HG02678 (cell line): ENCODE measurements at regions not wholly inside any gene's neighbourhood (a gene's known extent, or its start where the extent isn't known, plus 50 kb on each side); places are given as distances from the start of the nearest gene placed in this dataset.
"Not testable (repeated sequence)": the region's sequence is repeated elsewhere in the genome, so short reads cannot be mapped to it uniquely, and the experiment has no call there.

Experiments used
- ATAC-seq: cut with Tn5 transposase; IDR thresholded peaks from one replicate; pipeline ENCODE4 v1.9.1; 2021; ENCODE audit warnings: mild to moderate bottlenecking, moderate library complexity; ENCODE audit not compliant: unreplicated experiment

DNA sequence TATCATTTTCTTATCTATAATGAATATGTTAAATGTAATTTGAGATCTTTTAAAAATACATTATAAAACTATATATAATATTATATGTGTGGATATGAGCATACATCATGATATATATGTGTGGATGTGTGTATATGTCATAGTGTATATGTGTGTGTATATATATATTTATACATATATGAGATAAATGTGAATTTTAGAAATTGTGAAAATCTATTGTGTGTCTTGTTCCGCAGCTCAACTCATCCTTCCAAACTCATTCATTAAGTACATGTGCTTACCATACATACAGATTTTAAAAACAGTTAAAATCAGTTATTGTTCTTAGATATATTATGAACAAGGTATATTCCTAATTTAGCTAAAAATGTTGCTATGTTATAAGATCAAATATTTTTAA lies 435.2 kb upstream of the MIR17HG start:
- no peak for ATAC-seq

DNA sequence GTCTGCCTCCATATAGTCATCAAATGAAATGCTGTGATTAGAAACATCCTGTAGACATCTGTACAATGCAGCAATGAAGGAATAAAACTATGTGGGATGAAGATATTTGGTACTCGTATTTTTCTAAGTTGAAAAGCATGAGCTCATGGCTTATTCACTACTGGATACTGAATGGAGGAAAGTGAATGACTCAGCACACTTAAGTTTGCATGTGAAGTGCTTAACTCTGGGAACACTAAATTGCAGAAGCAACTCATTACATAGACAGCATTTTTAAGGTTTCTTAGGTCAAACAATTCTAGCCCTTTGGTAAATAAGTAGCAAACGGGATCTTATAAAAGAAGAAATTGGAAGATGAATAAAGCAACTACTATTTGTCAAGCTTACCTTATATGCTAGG lies 429.0 kb upstream of the MIR17HG start:
- ATAC-seq = no peak

DNA sequence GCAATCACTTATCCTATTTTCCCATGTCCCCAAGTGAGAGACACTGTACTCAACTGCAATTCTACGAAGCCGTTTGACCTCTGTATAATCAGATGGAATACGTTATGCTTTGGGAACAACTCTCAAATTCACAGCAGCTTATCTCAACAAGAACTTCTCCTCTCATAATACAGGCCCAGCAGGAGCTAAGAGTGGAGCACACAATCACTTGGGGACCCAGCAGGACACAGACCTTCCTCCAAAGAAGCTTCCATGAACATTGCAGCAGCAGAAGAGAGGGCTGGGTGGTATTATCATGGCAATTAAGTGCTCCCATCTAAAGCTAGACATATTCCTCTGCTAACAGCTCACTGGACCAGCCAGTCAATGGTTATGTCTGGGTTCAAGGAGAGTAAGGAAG lies 428.3 kb upstream of the MIR17HG start:
- ATAC-seq = no peak

DNA sequence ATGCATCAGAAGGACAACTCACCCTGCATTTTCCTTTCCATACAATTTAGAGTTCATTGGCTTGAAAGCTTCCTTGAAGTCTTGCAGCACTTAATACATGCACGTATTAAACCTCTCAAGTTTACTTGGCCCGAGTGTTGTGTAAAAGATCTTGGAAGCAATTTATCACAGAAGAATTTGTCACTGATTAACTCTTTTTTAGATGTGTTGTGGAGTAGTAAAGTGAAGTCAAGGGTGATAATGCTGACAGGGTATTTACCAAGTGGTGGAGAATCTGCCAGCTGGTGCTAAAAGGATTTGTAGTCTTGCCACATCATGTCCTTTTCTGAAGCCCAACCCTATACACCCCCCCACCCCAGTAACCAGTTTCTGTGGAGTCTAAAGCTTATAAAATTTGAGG lies 421.0 kb upstream of the MIR17HG start:
- no peak for ATAC-seq

DNA sequence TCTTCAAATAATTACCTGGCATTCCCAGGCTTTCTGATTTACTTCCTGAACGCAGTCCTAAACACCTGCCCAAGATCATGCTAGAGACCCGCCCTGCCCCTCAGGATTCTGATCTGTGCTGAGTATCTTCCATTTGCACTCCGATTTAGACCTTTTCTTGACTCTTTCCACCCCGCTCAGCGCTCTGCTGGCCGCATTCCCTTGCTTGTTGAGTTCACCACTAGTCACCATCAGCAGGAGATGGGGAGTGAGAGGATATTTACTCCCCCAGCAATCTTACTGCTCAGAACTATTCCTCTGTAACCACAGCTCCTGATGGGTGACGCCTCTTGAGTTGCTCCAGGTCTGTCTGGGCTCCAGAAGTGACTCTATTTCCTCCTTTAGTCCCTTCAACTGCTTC lies 419.4 kb upstream of the MIR17HG start:
- no peak for ATAC-seq

GRCh38 chr13:90933097-90933826 lies 414.2 kb upstream of the MIR17HG start:
- ATAC-seq = no peak

DNA sequence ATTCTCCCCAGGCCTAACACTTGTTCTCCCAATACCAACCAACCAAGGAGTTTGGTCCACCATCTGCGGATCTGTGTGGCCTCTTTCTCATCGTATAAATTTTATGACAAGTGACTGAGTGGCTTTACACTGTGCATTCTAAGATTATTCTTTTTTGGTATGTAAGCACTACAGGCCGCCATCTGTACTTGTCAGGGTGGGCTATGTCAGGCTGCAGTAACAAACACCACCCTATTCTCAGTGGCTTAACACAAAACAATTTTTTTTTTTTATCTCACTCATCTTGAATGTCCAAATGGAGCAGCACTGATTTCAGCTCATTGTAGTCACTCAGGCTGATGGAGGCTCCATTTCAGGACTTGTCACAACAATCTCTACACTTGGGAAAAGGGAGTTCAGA lies 412.7 kb upstream of the MIR17HG start:
- no peak for ATAC-seq

DNA sequence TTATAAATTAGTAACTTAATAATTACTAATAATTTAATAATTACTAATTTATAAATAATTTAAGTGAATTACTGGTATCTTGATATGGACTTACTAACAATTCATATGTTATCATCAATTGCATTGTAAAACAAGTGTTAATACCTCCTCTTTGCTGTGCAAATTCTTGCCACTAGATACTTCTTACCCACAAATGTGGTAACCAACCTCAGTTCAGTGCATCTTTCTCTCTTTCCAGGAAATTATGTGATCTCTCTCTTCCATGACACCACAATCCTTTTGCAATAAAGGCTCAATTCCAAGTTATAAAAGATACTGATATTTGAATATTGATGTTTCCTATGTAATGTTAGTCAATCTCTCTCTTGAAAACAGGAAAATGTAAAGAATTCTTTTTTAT lies 408.6 kb upstream of the MIR17HG start:
- ATAC-seq = no peak

- no peak for ATAC-seq
Observed at GRCh38 chr13:90943946-90944345, 403.5 kb upstream of the MIR17HG start.

DNA sequence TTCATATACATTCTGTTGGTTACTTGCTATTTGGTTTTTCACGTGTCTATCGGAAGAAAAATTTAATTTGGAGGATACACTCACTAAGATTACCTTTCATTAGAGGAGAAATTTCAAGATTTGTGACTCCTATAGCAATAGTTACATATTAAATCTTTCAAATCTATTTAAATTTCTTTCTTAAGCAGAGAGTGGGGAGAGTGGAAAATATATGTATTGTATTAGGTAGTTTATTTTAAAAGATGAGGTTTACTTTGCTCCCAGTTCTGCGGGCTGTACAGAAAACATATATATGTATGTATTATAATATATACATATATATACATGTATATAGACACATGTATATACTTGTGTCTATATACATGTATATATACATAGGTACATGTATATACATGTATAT lies 402.3 kb upstream of the MIR17HG start:
- ATAC-seq = not testable (repeated sequence)

GRCh38 chr13:90946125-90946524 lies 401.4 kb upstream of the MIR17HG start:
- not testable (repeated sequence) for ATAC-seq

DNA sequence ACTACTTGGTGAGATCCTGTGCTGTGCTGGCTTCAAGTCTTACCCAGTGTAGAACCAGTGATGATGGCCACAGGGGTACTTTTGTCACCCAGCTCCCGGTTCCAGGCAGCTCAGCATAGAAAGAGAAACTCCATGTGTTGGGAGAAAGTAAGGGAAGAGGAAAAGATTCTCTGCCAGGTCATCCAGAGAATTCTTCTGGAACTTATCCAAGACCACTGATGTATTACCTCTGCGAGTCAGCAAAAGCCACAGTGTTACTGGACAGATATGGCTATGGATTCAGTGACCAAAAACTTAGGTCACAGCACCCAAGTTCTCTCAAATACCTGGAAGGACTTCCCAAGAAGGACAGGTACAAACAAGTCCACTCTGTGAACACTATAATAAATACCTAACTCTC lies 399.5 kb upstream of the MIR17HG start:
- ATAC-seq = no peak

- ATAC-seq = no peak
Observed at GRCh38 chr13:90950160-90950559, 397.3 kb upstream of the MIR17HG start.

- ATAC-seq = no peak
Observed at GRCh38 chr13:90951663-90952062, 395.8 kb upstream of the MIR17HG start.

- no peak for ATAC-seq
Observed at GRCh38 chr13:90952326-90952725, 395.2 kb upstream of the MIR17HG start.

DNA sequence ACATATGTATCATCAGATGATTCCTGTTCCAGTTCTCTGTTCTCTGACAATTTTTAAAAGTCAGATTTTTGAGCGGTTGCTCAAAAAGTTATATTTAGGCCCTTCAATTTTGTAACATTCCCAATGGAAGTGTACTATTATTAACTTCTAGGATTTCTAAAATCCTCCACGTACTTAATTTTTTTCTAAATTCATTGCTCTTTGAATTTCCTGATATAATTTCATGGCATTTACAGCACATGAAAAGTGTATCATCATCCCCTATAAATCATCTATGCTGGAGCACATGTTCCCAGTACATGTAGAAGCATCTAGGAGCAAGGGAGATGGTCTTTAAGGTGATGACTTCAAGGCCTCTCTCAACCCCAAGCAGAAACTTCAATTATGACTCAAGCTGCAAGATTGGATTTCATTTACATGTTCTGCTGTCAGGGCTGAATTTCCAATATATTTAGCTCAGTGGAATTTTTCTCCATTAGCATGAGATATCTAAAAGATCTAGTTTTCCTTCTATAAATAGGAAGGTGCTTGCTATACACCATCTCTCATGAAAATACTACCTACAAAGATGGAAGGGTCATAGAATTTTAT lies 392.8 kb upstream of the MIR17HG start:
- ATAC-seq = no peak

DNA sequence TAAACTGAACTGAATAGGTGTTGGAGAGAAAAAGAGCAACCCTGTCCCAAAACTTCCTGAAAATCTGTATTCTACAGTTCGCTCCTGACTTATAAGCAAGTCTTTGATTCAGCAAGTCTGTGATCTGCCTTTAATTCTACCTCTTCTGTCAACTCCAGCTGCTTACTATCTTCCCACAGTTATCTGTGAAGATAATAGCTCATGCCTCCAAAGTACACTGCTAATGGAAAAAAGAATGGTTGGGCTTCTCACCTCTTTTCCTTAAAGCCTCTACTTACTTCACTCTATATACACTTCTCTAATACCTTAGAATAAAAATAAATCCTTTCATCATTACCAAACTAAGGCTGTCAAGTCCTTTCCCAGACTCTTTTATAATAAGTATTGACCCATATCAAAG lies 391.5 kb upstream of the MIR17HG start:
- ATAC-seq = no peak

GRCh38 chr13:90958866-90959265 lies 388.6 kb upstream of the MIR17HG start:
- no peak for ATAC-seq

DNA sequence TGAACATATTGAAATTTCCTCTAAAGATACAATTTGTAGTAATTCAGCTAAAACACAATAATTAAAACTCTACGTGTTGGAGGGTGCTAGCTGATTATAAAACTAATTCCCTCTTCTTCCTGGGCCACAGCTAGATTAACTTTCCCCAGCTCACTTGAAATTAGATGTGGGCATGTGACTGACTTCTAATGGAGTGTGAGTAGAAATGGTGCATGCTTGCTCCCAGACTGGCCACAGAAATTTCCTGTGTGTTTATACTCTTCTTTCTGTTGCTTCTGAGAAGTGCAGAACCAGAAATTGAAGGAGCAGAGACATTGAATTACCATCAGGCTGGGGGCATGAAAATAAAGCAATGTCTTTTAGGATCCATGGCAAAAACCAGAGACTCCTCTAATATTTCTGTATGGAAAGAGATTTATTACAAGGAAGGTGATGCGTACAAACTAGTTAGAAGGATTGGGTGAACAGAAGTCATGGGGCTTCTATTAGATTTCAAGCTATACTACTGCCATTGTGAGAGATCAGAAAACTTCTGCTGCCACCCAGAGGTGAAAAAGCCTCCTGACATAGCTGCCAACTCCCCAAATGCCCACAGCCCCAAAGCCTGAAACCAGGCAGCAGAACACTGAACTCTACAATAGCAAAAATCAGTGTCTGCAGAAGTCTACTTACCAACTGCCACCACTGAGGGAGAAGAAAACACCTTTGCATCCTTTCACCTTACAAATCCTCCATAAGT lies 379.2 kb upstream of the MIR17HG start:
- no peak for ATAC-seq

DNA sequence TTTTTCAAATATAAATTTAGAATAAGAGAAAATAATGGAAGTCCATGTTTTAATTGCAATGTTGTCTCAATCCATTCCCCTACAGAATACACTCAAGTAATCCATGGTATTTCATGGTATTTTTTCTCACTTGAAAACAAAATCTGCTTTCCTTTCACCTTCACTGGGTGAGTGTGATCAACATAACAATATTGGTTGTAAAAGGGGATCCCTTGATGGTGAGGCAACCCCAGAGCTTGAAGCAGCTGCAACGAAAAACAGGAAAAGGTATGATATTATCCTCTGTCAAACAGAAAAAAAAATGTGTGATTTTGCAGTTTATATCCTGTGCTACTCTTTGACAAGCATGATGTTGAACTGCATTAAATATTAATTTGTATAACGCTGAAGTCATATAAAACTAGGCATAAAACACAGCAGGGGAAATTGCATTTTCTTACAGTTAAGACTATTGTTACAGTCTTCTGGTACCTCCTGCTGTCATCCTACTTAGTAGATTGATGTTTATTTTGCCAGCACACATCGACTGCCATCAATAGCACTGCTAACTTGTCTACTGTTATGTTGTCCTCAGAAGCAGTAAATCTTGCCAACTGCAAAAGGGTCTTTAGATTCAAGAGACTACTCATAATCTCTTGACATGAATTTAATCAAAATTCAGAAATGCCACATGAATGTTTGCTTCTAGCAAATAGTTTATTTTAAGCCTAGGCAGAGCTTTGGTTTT lies 373.1 kb upstream of the MIR17HG start:
- no peak for ATAC-seq

DNA sequence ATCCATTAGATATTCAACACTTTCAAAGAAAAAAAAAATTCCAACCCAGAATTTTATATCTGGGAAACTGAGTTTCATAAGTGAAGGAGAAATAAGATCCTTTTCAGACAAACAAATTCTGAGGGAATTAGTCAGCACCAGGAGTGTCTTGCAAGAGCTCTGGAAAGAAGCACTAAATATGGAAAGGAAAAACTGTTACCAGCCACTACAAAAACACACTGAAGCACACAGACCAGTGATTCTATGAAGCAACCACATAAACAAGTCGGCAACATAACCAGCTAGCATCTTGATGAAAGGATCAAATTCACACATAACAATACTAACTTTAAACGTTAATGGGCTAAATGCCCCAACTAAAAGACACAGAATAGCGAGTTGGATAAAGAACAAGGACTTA lies 368.4 kb upstream of the MIR17HG start:
- no peak for ATAC-seq

DNA sequence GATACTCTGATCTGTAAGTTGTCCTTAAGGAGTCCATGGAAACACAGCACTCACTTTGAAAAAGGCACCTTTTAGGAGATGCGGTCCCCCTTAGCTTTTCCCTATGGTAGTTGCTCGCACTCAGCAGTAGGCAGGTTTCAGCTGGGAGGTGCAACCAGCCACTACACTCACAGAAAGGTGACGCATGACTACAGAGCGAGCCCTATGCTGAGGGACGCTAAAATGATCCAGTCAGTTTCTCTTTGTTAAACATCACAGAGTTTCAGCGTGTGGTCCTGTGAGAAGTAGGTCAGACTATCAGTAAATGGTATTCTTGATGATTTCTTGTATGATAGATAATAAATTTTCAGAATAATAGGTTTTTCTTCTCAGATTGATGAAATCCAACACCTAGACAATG lies 362.7 kb upstream of the MIR17HG start:
- ATAC-seq = no peak
